GM19468 (cell line): ENCODE measurements at regions not wholly inside any gene's neighbourhood (a gene's known extent, or its start where the extent isn't known, plus 50 kb on each side); places are given as distances from the start of the nearest gene placed in this dataset.
"Not testable (repeated sequence)": the region's sequence is repeated elsewhere in the genome, so short reads cannot be mapped to it uniquely, and the experiment has no call there.

Experiments used
- ATAC-seq: cut with Tn5 transposase; IDR thresholded peaks from one replicate; pipeline ENCODE4 v1.9.1; 2021; ENCODE audit warnings: mild to moderate bottlenecking, moderate library complexity, moderate number of reproducible peaks; ENCODE audit not compliant: unreplicated experiment; ENCODE audit errors: extremely low read depth

DNA sequence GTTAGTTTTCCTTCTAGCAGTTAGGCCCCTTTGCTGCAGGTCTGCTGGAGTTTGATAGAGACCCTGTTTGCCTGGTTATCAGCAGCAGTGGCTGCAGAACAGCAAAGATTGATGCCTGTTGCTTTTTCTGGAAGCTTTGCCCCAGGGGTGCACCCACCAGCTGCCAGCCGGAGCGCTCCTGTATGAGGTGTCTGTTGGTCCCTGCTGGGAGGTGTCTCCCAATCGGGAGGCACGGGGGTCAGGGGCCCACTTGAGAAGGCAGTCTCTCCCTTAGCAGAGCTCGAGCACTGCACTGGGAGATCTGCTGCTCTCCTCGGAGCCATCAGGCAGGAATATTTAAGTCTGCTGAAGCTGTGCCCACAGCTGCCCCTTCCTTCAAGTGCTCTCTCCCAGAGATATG, 825.3 kb upstream of the GRM7 start:
- ATAC-seq: no peak

DNA sequence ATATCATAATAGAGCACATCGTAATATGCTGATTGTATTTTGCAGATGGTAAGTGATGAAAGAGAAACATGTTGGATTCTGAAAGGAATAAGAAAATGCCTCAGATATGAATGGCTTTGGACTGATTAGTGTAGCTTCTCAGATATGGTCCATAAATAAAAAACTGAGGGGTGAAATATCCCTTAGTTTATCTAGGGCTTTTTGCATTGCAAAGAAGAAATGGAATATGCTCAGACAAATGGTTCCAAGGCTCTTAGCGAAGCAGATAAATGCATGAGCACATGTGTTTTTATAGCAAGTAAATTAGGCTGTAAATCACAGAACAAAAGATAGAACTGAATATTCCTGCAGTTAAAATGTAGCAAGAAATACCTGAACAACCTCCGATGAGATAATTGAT, 820.9 kb upstream of the GRM7 start:
- ATAC-seq: no peak

DNA sequence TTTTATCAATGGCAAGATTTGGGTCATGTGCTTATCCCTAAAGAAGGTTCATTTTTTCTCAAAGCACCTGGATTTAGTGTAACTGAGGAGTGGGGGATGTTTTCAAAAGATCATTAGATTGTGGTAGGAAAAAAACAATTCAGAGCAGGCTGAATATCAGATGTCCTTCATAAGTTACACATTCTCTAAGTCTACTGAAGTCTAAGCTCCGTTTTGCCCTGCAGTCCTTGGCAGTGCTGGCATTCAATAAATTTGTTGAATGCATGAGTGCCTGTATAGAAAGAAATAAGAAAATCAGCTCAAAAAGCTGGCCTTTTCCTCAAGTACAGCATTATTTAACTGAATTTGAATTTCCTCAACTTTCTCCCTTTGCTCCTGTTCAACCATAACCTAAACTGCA, 819.0 kb upstream of the GRM7 start:
- no peak for ATAC-seq

DNA sequence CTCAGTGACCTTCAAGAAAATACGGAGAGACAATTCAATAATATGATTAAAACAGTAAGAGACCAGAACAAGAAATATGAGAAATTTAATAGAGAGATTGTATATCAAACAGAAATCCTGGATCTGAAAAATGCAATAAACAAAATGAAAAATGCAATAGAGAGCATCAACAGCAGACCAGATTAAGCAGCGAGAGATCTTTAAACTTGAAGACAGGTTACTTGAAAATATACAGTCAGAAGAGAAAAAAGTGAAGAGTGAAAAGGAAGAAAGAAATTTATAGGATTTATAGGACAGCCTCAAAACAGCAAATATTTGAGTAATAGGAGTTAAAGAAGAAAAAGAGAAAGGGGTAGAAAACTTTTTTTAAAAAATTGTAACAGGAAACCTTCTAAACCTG, 813.9 kb upstream of the GRM7 start:
- no peak for ATAC-seq

DNA sequence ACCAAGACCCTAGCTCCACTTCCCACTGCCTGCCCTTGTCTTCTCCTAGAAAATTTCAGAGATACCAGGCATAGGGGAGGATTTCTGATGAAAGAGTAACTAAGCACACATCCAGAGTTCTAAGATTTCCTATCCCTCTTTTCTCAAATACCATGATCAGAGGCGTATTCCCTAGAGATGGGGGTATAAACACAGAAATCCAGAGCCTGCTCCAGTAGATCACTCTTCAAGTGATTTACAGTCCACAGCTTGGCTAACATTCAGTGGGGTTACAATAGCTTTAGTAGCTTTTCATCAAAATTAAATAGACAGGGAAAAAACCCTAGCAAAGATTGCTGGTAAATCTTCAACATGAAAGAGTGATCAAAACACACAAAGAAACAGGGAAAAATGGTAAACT, 800.7 kb upstream of the GRM7 start:
- no peak for ATAC-seq

DNA sequence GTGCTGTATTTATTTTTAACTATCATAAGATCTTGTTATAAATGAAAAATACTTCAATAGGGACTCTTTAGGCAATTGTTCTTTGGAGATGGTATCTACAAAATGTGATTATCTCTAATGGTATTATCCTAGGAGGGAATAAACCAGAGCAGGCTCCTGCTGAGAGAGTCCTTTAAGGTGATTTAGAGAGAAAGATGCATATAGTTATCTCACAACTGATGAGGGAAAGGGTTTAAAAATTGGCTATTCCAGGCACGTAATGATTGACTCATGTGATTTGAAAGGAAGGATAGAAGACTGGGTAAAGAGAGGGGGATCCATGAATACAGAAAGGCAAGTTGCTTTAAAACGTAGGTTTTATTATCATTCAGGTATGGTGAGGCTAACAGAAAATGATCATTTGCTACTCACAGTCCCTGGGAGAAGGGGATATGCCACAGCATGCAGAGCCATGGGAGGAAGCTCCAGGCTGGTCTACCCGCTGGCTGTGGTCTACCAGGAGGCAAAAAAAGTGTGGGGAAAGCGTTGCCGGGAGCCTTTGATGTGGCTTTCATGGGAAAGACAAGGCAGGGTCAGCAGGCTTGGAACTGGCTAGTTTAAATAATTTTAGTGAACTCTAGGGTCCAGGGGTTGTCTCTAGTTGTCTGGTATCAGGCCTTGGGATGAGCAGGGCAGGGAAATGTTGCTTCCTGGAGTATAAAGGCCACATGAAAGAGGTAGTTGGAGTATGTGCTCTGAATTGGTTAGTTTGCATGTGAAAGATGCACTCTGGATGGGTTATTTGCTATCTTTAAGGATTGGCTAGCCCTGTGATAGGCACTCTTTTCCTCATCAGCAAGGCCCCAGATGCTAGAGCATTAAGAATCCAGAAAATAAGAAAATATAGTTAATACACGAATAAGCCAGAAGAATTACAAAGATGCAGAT, 798.4 kb upstream of the GRM7 start:
- no peak for ATAC-seq

DNA sequence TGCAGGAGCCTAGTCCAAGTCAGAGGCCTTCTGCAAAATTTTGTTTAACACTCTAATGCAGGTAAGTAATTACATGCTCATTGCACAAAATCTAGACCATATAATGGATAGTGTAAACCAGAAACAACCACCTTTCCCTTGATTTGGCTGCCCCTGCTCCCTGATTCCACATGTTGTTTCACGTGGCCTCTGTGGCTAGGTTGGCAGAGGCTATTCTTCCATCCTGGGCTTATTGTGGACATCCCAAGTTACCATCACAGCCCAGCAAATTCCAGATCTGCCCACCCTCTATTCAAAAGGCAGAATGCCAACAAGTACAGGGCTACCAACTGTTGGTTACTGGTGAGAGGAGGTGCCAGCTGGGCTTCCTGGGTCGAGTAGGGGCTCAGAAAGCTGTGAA, 794.5 kb upstream of the GRM7 start:
- ATAC-seq: no peak

DNA sequence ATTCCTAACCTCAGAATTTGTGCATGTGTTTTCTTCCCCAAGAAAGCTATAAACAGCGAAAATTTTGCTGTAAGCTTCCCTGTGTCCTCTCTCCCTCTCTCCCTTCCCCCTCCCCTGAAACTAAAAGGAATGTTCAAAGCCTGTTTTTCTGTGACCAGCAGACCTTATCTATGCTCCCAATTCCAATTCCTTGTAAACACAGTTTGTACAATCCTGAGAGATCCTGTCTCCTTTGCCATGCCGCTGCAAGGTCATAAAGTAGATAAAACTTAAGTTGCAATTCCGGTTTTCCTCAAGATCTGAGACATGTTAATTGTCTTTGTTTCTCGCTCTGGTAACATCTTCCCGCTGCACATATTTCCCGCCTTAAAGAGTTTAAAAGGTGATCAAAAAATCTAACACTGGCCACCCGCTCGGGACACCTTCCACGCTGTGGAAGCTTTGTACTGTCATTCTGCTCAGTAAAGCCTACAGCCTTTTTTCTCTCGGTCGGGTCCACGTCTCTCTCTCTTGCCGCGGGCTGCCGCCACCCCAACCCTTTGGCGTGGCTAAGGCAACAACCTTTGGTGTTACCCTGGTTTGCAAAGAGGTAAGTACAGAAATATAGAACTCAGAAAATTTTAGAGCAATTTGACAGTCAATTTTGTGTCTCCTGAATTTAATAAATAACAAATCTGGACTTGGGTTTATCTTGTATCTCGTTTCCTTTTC, 793.9 kb upstream of the GRM7 start:
- ATAC-seq: not testable (repeated sequence)

DNA sequence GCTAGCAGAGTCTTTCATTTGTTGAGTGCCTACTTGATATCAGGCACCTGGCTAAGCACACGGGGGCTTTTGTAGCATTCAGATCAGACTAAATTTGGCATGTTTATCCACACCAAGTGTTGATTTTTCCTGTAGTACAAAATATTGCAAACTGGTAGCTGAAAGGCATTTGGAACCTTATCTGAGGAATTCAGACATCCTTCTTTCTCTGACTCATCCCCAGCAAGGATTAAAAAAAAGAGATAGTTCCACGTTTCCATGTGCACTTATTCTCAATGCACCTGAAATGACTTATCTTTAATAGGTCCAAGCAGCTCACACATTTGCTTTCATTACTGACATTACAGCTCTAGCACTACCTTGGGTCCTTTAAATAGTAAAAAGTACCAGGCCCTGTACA, 786.0 kb upstream of the GRM7 start:
- no peak for ATAC-seq

DNA sequence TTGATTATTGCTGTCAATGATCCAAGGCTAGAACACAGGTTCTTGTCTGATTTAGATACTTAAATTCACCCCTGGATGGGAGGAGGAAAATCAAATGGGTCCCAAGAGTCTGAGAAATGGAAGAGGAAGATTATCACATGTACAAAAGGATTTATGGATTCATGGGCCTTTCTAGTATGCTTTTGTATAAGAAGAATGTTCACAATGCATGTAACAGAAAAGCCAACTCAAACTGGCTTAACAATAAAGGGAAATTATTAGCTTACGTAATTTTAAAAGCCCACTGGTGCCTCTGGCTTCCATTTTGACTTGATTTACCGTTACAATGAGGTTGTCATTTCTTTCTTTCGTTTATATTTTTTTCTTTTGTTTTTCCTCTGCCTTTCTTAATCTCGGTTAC, 782.5 kb upstream of the GRM7 start:
- no peak for ATAC-seq

DNA sequence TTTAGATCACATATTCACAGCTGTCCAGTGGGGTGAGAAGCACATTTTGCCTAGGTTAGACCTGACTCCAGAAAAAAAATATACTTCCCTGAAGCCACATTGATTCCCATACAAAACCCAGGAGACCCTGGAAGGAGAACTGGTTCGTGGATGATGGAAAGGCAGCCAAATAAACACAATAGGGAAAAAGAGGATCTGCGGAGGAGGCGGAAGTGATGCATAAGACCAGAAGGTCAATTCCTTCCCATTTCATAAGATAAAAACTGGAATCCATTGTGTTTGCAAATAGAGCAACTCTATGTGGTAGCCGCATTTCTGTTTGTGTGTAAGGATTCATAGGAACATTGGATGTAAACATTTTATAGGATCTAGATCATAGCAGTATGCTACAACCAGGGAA, 781.9 kb upstream of the GRM7 start:
- no peak for ATAC-seq

DNA sequence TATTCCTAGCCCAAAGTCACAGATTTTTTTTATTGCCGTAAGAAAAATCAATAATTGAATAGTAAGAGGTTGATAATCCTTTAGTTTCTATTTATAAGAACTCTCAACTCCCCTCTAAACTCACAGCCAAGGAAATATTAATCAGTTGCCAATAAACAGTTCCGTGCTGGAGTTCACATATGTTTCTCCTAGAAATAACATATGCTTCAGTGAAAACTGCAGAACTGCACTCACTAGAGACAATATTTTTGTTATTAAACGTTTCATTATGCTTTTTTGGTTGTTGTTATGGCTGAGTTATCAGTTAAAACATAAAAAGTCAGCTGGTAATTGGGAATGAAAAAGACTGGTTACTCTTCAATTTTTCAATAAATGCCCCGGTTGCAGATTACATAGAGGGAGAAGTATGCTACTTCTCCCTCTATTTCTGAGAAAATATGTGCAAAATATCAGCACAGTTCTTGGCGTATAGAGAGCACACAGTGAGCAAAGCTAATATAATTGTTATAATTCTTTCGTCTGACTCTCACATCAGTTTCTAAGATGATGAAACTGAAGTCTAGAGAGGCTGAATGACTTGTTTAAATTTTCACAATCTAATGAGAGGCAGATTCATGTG, 781.2 kb upstream of the GRM7 start:
- ATAC-seq: no peak

DNA sequence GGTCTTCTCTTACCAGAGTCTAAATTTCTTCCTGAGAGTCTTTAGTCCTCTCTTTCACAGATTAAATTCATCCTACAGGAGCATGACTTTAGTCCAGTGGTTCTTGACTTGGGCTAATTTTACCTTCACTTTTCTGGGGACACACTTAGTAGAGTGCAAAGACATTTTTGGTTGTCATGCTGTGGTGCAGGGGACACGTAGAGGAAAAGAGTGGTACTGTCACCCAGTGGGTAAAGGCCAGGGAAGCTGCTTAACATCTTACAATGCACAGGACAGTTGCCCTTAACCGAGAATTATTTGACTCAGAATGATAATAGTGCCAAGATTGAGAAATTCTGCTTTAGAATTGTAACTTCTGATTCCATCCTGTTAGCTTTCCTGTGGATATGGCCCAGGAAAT, 772.5 kb upstream of the GRM7 start:
- no peak for ATAC-seq

DNA sequence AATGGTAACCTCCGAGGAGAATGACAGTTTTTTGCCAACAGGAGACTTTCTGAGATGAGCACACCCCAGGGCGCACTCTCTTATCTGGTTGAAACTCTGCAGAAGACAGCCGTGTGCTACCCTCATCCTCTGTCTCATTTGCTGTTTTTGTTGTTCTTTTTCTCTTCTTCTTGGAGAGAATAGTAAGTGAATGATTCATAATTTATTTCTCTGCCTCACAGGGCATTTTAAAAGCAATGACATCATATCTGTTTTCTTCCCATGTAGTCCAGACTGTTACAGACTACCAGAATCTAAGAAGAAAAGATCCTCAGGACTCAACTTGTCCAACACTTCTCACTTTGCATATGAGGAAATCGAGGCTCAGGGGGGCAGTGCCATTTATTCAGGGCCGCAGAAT, 771.1 kb upstream of the GRM7 start:
- no peak for ATAC-seq

DNA sequence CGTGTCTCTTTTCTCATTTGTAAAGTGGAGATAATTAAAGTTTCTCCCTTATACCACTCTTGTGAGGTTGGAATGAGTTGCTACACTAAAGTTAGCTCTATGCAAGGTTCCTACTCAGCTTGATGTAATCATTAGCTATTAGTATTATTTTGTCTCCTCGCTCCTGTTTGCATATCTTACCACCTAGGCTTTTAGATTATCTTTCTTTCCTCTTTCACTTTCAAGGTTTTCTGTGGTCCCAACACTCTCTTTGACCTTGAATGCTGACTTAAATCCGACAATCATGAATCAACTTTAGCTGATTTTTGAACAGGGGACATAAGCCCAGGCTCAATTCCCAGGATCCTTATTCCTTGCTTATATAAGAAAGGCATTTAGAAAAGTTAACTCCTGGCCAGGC, 769.7 kb upstream of the GRM7 start:
- ATAC-seq: no peak

DNA sequence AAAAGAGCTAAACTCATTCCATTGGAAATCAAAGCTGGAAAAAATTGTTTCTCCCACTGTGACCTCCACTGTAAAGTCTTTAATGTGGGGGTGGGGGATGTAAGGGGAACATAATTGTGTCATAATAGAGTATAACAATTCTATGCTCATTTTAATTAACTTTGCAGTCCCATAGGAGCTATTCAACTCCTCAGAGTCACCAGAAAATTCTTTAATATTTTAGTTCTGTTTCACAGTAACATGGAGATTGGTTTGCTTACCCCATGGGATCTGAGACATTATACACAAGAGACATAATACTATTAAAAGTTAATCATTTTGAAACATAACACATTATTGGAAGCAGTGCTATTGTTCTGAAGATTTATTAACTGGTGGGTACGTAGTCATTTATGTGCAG, 765.9 kb upstream of the GRM7 start:
- no peak for ATAC-seq

DNA sequence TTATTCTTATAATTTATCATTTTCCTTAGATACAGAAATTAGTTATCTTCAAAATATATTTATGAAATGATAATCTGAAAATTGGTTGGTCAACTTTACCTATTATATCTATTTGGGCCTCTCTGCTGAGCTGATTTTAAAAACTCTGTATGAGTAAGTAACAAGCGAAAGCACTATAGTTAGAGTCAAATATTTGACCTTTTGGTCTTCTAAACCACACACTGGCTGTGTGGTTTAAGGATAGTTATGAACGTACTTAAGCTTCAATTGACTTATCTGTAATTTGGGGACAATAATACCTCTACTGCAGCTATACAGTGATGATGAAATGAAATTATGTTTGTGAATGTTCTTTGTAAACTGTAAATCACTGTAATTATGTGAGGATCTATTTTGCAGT, 763.9 kb upstream of the GRM7 start:
- ATAC-seq: no peak

DNA sequence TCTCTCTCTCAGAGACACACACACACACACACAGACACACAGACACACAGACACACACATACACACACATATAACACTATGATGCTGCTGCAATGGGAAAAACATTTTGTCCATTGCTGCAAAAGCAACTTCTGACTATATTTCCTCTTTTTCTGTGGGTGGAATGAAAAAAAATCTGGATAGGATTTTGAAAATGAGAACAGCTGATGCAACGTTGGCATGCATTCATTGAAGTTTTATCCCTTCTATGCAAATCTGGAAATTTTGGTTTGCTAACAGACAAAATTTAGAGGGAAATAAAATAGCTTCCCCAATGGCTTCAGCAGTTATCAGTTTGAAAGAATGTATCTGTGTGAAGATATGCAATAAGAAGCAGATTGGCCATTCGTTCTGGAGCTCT, 763.4 kb upstream of the GRM7 start:
- ATAC-seq: no peak

DNA sequence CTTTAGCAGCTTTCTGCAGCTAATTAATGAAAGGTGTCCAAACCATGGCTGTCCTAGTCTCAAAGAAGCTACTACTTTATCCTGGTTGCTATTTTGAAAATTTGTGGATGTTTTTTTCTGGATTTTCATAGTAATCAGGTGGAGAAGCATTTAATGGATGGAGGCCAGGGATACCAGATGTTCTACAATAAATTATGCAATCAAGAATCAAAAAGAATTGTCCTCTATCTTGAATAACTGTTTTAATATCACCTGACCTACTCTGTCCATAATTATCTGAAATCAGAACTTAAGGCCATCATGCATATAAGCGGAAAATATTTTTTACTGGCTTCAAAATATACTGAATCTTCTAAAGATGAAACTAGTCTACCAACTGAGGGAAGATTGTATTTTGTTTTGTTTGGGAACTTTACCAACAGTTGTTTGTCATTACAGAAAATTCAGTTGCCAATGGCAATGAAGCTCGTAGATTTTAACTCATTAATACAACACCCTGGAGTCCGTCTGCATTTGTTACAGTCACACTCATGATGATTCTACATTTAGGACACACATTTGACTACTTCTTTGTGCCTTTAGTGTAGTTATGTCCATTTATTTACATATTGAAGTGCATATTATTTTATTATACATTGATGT, 762.3 kb upstream of the GRM7 start:
- no peak for ATAC-seq

DNA sequence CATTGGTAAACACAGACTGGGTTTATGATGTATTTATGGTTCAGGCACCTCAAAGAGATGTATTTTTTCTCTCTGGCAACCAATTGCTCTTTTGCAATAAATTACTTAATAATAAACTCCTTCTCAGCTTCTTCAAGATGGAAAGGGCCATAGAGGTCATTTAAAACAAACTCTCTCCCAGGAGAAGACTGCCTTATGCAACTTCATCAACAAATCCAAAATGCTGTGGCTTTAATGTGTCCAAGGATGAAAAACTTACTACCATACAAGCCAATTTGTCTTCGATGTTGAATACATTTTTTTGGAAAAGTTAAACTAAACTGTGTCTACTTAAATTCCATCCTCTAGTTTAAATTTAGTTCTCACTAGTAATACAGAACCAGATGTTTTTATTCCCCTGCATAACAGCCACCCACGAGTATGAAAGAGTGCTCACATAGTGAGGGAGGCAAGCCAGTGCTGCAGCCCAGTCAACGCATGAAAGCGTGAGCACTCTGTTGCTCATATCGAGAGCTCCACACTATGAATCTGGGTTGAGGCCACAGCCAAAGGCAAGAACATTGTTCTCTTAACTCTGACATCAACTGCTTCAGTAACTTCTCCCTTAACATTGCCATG, 761.3 kb upstream of the GRM7 start:
- no peak for ATAC-seq
